H9 (cell line): ENCODE measurements at regions not wholly inside any gene's neighbourhood (a gene's known extent, or its start where the extent isn't known, plus 50 kb on each side); places are given as distances from the start of the nearest gene placed in this dataset.

ENCODE experiments used
- DNase-seq: peaks from one replicate; pipeline ENCODE4 v3.0.0-alpha.2; 2017
- H2AFZ ChIP-seq: one replicate; pipeline ENCODE4 v1.6.1; 2013; ENCODE audit warnings: mild to moderate bottlenecking, low read length, control low read depth, moderate library complexity
- H2AK5ac ChIP-seq: 2 replicates; pipeline ENCODE4 v1.6.1; 2013; ENCODE audit warnings: low read length, control low read depth, mixed read lengths; ENCODE audit not compliant: insufficient read length
- H2BK120ac ChIP-seq: one replicate; pipeline ENCODE4 v1.6.1; 2013; ENCODE audit warnings: low read depth, mild to moderate bottlenecking, low read length, control low read depth, inconsistent platforms; ENCODE audit not compliant: poor library complexity, severe bottlenecking
- H2BK12ac ChIP-seq: 2 replicates; pipeline ENCODE4 v1.6.1; 2013; ENCODE audit warnings: low read length, control low read depth, mixed read lengths, low read depth; ENCODE audit not compliant: insufficient read length
- H2BK15ac ChIP-seq: 2 replicates; pipeline ENCODE4 v1.6.1; 2013; ENCODE audit warnings: low read depth, low read length, control low read depth
- H2BK20ac ChIP-seq: one replicate; pipeline ENCODE4 v1.6.1; 2013; ENCODE audit warnings: low read depth, mild to moderate bottlenecking, low read length, control low read depth, inconsistent platforms; ENCODE audit not compliant: poor library complexity, severe bottlenecking
- H2BK5ac ChIP-seq: 2 replicates; pipeline ENCODE4 v1.6.1; 2013; ENCODE audit warnings: low read length, control low read depth, mixed read lengths; ENCODE audit not compliant: insufficient read length
- H3K14ac ChIP-seq: 2 replicates; pipeline ENCODE4 v1.6.1; 2013; ENCODE audit warnings: low read length, control low read depth; ENCODE audit not compliant: insufficient read depth
- H3K18ac ChIP-seq: 2 replicates; pipeline ENCODE4 v1.6.1; 2013; ENCODE audit warnings: low read depth, mild to moderate bottlenecking, mixed read lengths, low read length, control low read depth; ENCODE audit not compliant: insufficient read length
- H3K23ac ChIP-seq: 2 replicates; pipeline ENCODE4 v1.6.1; 2013; ENCODE audit warnings: low read length, control low read depth, mixed read lengths, low read depth; ENCODE audit not compliant: insufficient read length
- H3K23me2 ChIP-seq: 2 replicates; pipeline ENCODE4 v1.6.1; 2013; ENCODE audit warnings: low read depth, mild to moderate bottlenecking, mixed read lengths, low read length, control low read depth; ENCODE audit not compliant: insufficient read length, poor library complexity, severe bottlenecking
- H3K27ac ChIP-seq: 2 replicates; pipeline ENCODE4 v1.5.1; 2013; ENCODE audit warnings: low read length, control low read depth, mixed read lengths, low read depth; ENCODE audit not compliant: insufficient read length
- H3K27me3 ChIP-seq: 2 replicates; pipeline ENCODE4 v1.6.1; 2013; ENCODE audit warnings: low read length, control low read depth, inconsistent platforms; ENCODE audit not compliant: insufficient read depth
- H3K4ac ChIP-seq: 2 replicates; pipeline ENCODE4 v1.6.1; 2013; ENCODE audit warnings: low read depth, mild to moderate bottlenecking, control low read depth, inconsistent platforms, low read length, moderate library complexity
- H3K4me1 ChIP-seq: 2 replicates; pipeline ENCODE4 v1.6.1; 2013; ENCODE audit warnings: low read length, control low read depth, inconsistent platforms; ENCODE audit not compliant: insufficient read depth
- H3K4me2 ChIP-seq: 2 replicates; pipeline ENCODE4 v1.6.1; 2013; ENCODE audit warnings: low read length, control low read depth, mixed read lengths; ENCODE audit not compliant: insufficient read length, insufficient read depth
- H3K56ac ChIP-seq: 2 replicates; pipeline ENCODE4 v1.6.1; 2013; ENCODE audit warnings: low read depth, mild to moderate bottlenecking, mixed read lengths, low read length, control low read depth; ENCODE audit not compliant: insufficient read length
- H3K79me1 ChIP-seq: 2 replicates; pipeline ENCODE4 v1.6.1; 2013; ENCODE audit warnings: low read depth, mild to moderate bottlenecking, moderate library complexity, low read length, control low read depth, inconsistent platforms; ENCODE audit not compliant: insufficient read depth, poor library complexity, severe bottlenecking
- H3K79me2 ChIP-seq: 2 replicates; pipeline ENCODE4 v1.6.1; 2013; ENCODE audit warnings: low read length, control low read depth, inconsistent platforms; ENCODE audit not compliant: insufficient read depth
- H3K9ac ChIP-seq: 2 replicates; pipeline ENCODE4 v1.6.1; 2013; ENCODE audit warnings: low read length, control low read depth, mixed read lengths; ENCODE audit not compliant: insufficient read length; ENCODE audit errors: extremely low read depth
- H3K9me3 ChIP-seq: one replicate; pipeline ENCODE4 v1.6.1; 2013; ENCODE audit warnings: low read depth, low read length, inconsistent platforms; ENCODE audit not compliant: control insufficient read depth
- H3T11ph ChIP-seq: one replicate; pipeline ENCODE4 v1.6.1; 2013; ENCODE audit warnings: mild to moderate bottlenecking, low read length, control low read depth, inconsistent platforms
- H4K20me1 ChIP-seq: one replicate; pipeline ENCODE4 v1.6.1; 2013; ENCODE audit not compliant: control insufficient read depth, insufficient read length, insufficient read depth
- H4K5ac ChIP-seq: 2 replicates; pipeline ENCODE4 v1.6.1; 2013; ENCODE audit warnings: low read depth, mild to moderate bottlenecking, mixed read lengths, low read length, control low read depth; ENCODE audit not compliant: insufficient read length
- H4K8ac ChIP-seq: replicated peaks from 2 replicates; pipeline ENCODE4 v1.6.1; 2013; ENCODE audit warnings: low read length, control low read depth, mixed read lengths, low read depth; ENCODE audit not compliant: insufficient read length
- H4K91ac ChIP-seq: 2 replicates; pipeline ENCODE4 v1.6.1; 2013; ENCODE audit warnings: low read depth, mild to moderate bottlenecking, moderate library complexity, mixed read lengths, low read length, control low read depth; ENCODE audit not compliant: insufficient read length
- H3K27ac Mint-ChIP-seq, 3 experiments: 2 replicates in 2 of 3; 3 replicates in 1 of 3; pipeline ENCODE4 v1.8.0; 2020 to 2021; ENCODE audit warnings: mixed read lengths in 3 of 3, mild to moderate bottlenecking in 1 of 3, moderate library complexity in 1 of 3
- H3K27me3 Mint-ChIP-seq: 2 replicates; pipeline ENCODE4 v1.8.0; 2021; ENCODE audit warnings: low read depth, mild to moderate bottlenecking, moderate library complexity, mixed read lengths
- H3K36me3 Mint-ChIP-seq, 3 experiments: 2 replicates in 2 of 3; 3 replicates in 1 of 3; pipeline ENCODE4 v1.8.0; 2020 to 2021; ENCODE audit warnings: low read depth in 3 of 3, mixed read lengths in 3 of 3; ENCODE audit not compliant: insufficient read depth in 1 of 3
- H3K4me1 Mint-ChIP-seq, 2 experiments: 2 replicates each; pipeline ENCODE4 v1.8.0; 2020; ENCODE audit warnings: mixed read lengths in 2 of 2
- H3K4me3 Mint-ChIP-seq, 2 experiments: 2 replicates in 1 of 2; 3 replicates in 1 of 2; pipeline ENCODE4 v1.8.0; 2020 to 2021; ENCODE audit warnings: mild to moderate bottlenecking in 2 of 2, mixed read lengths in 2 of 2, moderate library complexity in 1 of 2
- H3K9me3 Mint-ChIP-seq, 2 experiments: 2 replicates in 1 of 2; 3 replicates in 1 of 2; pipeline ENCODE4 v1.8.0; 2020; ENCODE audit warnings: mild to moderate bottlenecking in 2 of 2, mixed read lengths in 2 of 2, moderate library complexity in 1 of 2
- WGBS: extraction: QIAGEN DNeasy Blood & Tissue Kit; methylation state at CpG from one replicate; pipeline ENCODE4 v1.1.7; 2013; ENCODE audit warnings: missing lambda C conversion rate, low lambda C conversion rate, mixed read lengths; ENCODE audit not compliant: insufficient read length; ENCODE audit errors: extremely low coverage; 5-methylcytosine and 5-hydroxymethylcytosine counted together
- TF ChIP-seq, protein P1 (sequence below): fragments of 200-600 bp; sonication (generic); conservative IDR thresholded peaks from 3 replicates; pipeline ENCODE4 v1.8.0; 2021; ENCODE audit warnings: antibody characterized with exemption, mild to moderate bottlenecking

DNA sequence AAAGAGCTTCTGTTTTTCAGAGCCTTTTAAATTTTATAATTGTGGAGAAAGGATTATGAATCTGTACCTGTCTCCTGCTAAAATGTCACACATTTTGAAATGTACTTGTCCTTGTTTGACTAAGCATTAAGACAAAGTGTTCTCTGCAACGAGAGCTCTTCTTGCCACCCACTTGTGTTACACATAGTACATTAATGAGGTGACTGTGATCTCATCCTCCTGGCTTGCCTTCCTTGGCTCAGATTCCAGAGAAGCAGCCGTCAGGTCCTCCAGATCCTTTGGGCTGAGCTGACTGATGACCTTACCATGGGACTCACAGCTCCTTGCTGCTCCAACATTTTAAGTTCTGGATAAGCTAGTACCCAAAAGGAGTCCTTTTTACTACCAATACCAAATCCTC, 81.4 kb downstream of the BBS10 start:
- H3K4me2 ChIP-seq = no peak overlapping the region
- no peak overlapping the region for H3K27ac Mint-ChIP-seq

More for the DNA sequence above, 81.4 kb downstream of the BBS10 start:
- Mint-ChIP-seq H3K36me3 (peaks cover 0 to 9% (median 2%) of the 10 kb centered on the region in 3 experiments; a peak in 3 of 7 replicates), H3K9me3 (peaks cover 8% of the 10 kb centered on the region in 2 experiments; a peak in 4 of 5 replicates), H3K4me1 (peaks cover 10 to 21% of the 10 kb centered on the region in 2 experiments), H3K27me3 (no peaks in the 10 kb centered on the region; the same call in 1 of the 2 replicates), H3K4me3 (no peak overlapping the region)
- WGBS = no CpG with 5 or more reads among the region's 2 CpGs
- Histone ChIP-seq H2BK120ac (no peak overlapping the region), H2AFZ (no peak overlapping the region), H4K20me1 (no peaks in the 10 kb centered on the region), H3K23ac (no peak overlapping the region), H3K27me3 (no peaks in the 10 kb centered on the region), H4K91ac (no peak overlapping the region), H3K14ac (no peak overlapping the region), H2AK5ac (no peak overlapping the region), H3K79me1 (no peaks in the 10 kb centered on the region), H2BK20ac (no peak overlapping the region), H3K27ac (no peak overlapping the region), H2BK5ac (no peak overlapping the region), H4K8ac (no peak overlapping the region), H3K9me3 (no peaks in the 10 kb centered on the region), H3K4ac (no peak overlapping the region), H3K23me2 (no peaks in the 10 kb centered on the region), H4K5ac (no peak overlapping the region), H3K4me1 (peaks cover 3% of the 10 kb centered on the region; the same call in 1 of the 2 replicates), H3K56ac (no peak overlapping the region), H3K79me2 (no peaks in the 10 kb centered on the region), H3T11ph (no peak overlapping the region), H2BK12ac (no peak overlapping the region), H3K9ac (no peak overlapping the region), H2BK15ac (no peak overlapping the region), H3K18ac (no peak overlapping the region)
- TF ChIP-seq, protein P1, sequence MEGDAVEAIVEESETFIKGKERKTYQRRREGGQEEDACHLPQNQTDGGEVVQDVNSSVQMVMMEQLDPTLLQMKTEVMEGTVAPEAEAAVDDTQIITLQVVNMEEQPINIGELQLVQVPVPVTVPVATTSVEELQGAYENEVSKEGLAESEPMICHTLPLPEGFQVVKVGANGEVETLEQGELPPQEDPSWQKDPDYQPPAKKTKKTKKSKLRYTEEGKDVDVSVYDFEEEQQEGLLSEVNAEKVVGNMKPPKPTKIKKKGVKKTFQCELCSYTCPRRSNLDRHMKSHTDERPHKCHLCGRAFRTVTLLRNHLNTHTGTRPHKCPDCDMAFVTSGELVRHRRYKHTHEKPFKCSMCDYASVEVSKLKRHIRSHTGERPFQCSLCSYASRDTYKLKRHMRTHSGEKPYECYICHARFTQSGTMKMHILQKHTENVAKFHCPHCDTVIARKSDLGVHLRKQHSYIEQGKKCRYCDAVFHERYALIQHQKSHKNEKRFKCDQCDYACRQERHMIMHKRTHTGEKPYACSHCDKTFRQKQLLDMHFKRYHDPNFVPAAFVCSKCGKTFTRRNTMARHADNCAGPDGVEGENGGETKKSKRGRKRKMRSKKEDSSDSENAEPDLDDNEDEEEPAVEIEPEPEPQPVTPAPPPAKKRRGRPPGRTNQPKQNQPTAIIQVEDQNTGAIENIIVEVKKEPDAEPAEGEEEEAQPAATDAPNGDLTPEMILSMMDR = no peak
- no peak for DNase-seq
